ENCODE measurements at regions not wholly inside any gene's neighbourhood (a gene's known extent, or its start where the extent isn't known, plus 50 kb on each side); places are given as distances from the start of the nearest gene placed in this dataset.

GRCh38 chr5:176711883-176712282 lies 64.6 kb downstream of the TSPAN17 start:
- no peak for DNase-seq

DNA sequence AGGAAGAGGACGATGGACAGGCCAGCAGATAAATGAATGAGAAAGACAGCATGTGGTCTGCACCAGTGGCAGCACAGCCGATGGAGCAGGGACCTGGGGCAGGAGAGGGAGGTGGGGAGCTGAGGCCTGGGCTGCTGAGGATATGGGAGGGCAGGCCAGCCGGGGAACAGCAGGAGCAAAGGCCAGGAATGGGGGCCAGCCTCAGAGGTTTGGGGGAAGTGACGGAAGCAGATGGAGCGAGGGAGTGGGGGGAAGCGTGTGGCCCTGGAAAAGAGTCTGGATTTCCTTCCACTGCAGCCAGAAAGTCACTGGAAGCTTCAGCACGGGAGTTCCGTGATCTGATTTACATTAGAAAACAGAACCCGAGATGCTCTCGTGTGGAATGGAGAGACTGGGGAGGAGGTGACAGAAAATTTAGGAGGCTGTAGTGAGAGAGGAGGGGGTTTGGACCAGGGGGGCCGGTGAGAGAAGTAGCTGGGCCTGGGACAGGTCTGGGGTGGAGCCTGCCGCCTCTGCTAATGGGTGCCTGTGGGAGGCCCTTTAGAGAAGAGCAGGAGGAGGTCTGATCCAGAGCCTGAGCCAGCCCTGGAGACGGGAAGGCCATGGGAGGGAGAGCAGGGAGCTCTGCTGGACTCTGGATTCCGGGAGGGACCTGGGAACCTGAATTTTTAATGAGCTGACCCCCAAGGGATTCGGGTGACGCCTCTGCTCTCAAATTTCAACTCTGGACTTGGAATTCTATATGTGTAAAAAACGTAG lies 65.4 kb downstream of the TSPAN17 start:
- no peak for DNase-seq

GRCh38 chr5:176713409-176713808 lies 66.1 kb downstream of the TSPAN17 start:
- no peak for DNase-seq

DNA sequence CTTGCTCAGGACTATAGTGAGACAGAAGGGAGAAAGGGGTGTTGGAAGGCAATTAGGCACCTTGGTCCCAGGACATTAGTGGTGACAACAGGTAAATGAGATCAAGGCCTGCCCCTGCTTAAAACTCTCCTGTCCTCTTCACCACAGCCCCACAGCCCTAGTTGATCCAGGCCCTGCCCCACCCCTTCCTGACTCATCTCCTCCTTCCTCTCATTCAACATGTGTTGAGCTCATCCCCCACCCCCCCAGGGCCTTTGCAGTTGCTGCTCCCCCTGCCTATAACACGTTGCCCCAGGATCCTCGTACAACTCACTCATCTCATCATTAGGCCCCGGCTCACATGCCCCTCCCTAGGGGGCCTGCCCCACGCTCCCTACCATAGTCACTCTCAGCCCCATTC lies 66.8 kb downstream of the TSPAN17 start:
- peak; percentile 16 for DNase-seq

DNA sequence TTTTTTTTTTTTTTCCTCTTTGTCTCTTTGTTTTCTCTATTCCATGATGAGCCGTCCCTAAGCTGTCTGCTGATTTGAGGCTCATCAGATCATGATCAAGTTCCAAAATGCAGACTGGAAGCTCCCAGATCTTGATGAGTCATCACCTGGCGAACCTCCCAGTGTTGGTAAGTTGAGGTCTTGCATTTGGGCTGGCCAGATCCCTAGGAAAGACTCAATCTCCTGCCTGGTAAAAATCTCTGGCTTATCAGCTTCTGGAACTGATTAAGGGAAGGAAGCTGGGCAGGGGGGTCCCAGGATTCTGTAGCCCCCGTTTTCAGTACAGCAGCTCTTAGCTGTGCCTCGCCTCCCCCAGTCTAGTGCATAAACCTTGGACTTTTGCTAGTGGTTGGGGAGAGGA lies 69.0 kb downstream of the TSPAN17 start:
- peak; percentile 38 for DNase-seq

- peak; percentile 91 for DNase-seq
Observed at GRCh38 chr5:176719113-176719739, 71.9 kb downstream of the TSPAN17 start.

DNA sequence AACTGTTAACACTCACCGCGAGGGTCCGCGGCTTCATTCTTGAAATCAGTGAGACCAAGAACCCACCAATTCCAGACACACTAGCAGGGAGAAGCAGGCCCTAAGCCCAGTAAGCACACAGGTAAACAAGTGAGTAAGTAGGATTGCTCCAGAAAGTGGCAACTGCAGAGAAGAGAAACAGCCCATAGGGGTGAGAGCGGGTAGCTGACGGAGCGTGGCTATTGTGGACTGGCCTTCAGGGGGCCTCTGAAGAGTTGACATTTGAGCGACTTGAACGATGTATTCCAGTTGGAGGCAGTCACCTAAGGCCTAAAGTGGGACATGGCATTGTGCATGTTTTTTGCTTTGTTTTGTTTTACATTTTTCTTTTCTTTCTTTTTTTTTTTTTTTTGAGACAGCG lies 74.2 kb downstream of the TSPAN17 start:
- no peak for DNase-seq

GRCh38 chr5:176722757-176723156 lies 75.5 kb downstream of the TSPAN17 start:
- no peak for DNase-seq

DNA sequence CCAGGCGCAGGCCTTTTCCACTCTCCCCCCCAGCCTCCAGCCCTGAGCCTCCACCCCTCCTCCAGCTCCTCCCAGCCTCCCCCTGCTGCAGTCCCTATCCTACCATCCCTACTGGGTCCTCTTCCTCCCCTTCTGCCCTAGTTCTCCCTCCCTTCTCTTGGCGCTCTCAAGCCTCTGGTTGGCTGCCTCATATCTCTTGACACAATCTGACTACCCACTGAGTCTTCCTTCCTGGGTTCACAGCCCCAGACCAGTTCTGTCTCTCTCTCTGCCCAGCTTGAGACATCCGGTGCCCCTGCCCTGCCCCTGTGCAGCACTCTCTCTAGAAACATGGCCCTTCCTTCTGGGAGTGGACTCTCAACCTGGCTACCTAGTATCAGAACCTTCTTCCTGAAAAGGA lies 76.2 kb downstream of the TSPAN17 start:
- DNase-seq: peak; percentile 29

- no peak for DNase-seq
Observed at GRCh38 chr5:176724472-176724871, 77.2 kb downstream of the TSPAN17 start.

GRCh38 chr5:176725521-176726280 lies 78.4 kb downstream of the TSPAN17 start:
- DNase-seq: no peak

GRCh38 chr5:176726746-176727527 lies 79.7 kb downstream of the TSPAN17 start:
- no peak for DNase-seq

DNA sequence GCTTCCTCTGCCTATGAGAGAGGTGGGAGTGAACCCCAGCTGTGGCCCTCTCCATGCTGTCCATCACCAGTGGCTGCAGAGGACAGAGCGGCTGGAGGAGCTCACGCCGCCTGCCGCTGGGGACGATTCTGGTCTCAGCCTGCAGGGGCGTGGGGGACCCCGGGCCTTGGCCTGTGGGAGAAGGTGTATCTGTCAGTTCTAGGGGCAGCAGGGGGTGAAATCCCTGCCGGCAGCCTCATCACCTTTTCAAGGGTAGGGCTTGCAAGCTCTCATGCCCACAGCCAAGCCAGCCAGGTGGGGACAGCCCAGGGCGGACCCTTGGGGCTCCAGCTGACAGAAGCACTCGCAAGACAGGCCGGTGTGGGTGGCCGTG lies 80.2 kb downstream of the TSPAN17 start:
- DNase-seq: no peak

GRCh38 chr5:176727983-176728675 lies 80.8 kb downstream of the TSPAN17 start:
- no peak for DNase-seq

- DNase-seq: no peak
Observed at GRCh38 chr5:176728831-176729251, 81.5 kb upstream of the UNC5A start.

DNA sequence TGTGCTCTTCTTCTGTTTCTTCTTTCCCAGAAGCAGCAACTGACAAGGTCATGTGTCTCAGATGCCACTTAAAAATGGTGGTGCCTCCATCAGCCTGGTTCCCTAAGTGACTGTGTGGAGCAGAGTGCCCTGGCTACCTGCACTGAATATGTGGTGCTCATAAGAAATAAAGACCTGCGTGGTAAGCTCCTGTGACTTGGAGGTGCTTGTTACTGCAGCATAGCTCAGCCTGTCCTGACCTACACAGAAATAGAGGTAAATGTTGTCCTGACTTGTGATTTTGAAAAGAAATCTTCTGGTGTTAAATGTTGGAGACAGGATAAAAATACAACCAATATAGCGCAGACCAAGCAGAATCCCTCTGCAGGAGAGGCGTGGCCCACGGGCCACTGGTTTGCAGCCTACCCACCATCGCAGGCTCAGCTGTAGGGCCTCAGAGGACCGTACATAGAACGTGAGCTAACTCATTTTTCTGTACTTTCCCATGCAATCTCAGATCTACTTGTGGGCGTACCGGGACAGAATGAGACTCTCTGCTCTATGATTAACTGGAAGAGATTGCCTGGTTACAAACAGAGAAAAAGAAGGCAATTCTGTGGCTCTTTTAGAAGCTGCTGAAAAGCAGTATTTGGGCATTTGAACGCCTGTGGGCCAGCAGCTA lies 79.4 kb upstream of the UNC5A start:
- DNase-seq: no peak

- peak; percentile 92 for DNase-seq
Observed at GRCh38 chr5:176731506-176732160, 78.7 kb upstream of the UNC5A start.

DNA sequence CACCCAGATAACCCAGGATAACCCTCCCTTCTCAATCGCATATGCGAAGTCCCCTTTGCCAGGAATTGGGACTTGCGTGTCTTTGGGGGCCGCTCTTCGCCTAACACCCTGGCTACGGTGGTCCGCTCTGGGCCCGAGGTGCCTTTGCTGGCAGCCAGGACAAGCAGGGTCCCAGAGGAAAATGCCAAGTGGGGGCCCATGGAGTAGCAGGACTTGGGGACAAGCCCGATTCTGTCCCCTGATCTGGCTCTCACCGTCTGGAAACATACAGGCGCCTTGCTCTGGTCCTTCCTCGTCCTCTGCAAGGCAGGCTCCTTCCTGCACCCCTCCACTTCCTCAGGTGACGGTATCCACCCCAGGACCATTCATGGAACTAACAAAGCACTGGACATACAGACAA lies 78.1 kb upstream of the UNC5A start:
- no peak for DNase-seq

DNA sequence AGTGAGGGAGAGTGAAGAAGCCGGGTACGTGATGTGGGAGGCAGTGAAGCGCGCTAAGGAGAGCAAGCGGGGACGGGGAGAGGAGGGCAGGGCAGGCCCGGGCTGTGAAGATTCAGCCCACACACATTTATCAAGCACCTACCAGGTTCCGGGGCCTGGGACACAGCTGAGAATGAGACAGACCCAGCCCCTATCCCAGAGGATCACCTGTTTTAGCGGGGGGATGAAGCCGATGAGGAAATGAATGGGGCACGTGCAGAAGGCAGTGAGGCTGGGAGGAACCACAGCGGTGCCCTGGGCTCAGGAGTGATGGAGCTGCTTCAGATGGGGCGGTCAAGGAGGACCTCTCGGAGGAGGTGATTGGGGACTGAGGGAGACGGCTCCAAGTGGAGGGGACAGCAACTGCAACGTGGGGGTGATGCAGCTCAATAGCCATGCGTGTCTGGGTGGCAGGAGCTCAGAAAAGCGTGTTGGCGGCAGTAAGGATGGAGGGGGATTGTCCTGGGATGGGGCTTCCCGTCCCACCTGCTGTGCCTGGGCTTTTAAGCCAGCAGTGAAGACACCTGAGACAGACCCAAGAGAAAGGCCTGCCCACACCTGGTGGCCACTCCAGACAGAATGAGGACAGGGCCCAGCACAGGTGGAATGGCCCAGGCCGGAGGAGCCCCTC lies 77.5 kb upstream of the UNC5A start:
- no peak for DNase-seq

DNA sequence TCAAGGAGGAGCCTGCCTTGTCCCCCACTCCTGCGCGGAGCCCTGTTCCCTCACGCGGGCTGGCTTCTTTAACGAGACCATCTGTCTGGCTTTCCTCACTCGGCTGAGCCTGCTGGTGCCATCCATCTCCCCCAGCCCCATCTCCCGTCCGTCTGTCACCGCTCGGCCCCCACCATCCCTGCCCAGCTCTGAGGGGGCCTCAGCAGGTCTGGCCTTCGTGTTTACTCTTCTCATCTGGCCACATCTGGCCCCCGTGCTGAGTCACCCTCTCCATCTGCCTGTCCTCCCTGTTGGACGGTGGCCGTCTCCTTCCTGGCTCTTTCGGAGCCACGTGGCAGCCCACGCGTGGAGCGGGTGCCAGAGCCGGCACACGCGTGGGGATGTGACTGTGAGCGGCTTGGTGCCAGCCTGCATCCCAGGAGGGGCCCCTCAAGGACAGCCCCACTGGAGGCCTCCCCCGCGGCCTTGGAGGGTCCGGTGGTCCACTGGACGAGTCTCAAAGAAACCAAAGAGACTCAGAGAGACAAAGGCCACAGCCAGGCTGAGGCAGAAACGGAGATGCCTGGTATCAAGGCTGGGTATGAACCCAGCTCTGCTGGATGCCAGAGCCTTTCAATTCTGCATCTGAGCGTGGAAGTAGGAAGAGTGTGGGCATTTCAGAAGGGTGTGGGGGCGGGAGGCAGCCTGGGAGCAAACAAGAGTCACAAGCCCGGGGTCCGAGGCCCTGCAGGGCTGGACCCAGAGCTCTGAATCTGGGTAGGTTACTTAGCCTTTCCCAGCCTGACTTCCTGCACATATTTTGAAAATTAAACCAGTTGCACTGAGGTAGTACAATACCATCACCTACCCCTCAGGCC lies 76.7 kb upstream of the UNC5A start:
- DNase-seq: no peak

Data from MV-4-11 (cell line).